B cell (primary cell): ENCODE measurements at regions not wholly inside any gene's neighbourhood (a gene's known extent, or its start where the extent isn't known, plus 50 kb on each side); places are given as distances from the start of the nearest gene placed in this dataset.

Experiments
- ATAC-seq: fragments of 200-7000 bp; cut with Tn5 transposase; one replicate; pipeline ENCODE4 v1.10.0; 2021; ENCODE audit warnings: low read depth, mild to moderate bottlenecking, moderate number of reproducible peaks, moderate library complexity
- CTCF ChIA-PET: fragments of 350-600 bp; sonication (Branson Sonifier 250); formaldehyde crosslinking; loops from one replicate; lab custom pipeline; 2021; ENCODE audit warnings: antibody characterized with exemption, inconsistent platforms; lab: Charles Lee
- POLR2A ChIA-PET: fragments of 350-600 bp; sonication (Branson Sonifier 250); formaldehyde crosslinking; loops from one replicate; lab custom pipeline; 2021; ENCODE audit warnings: antibody characterized with exemption; lab: Charles Lee
- DNase-seq: peaks from one replicate; pipeline ENCODE4 v3.0.0; 2013
- H2AFZ ChIP-seq: 2 replicates; pipeline ENCODE4 v1.6.1; 2012; ENCODE audit warnings: mild to moderate bottlenecking, low read depth, low read length; ENCODE audit not compliant: insufficient read depth, poor library complexity, severe bottlenecking
- H3K27ac ChIP-seq, 2 donors: 1 replicate in 1 of 2; 2 replicates in 1 of 2; pipeline ENCODE4 v1.5.1; 2012 to 2013; ENCODE audit warnings: low read length in 2 of 2, mild to moderate bottlenecking in 2 of 2, moderate library complexity in 1 of 2
- H3K27me3 ChIP-seq, 4 experiments: fragments of 200-600 bp in 1 of 4; sonication (generic) in 1 of 4; replicated peaks in 1 of 4; 1 replicate in 2 of 4; 2 replicates in 2 of 4; pipeline versions ENCODE4 v1.6.1 to v1.7.0; 2013 to 2016; ENCODE audit warnings: low read length in 3 of 4, mild to moderate bottlenecking in 2 of 4, mixed read lengths in 1 of 4, moderate library complexity in 1 of 4; ENCODE audit not compliant: insufficient read depth in 4 of 4, control insufficient read depth in 3 of 4; ENCODE audit errors: control extremely low read depth in 1 of 4
- H3K36me3 ChIP-seq, 2 experiments: replicated peaks in 1 of 2; 1 replicate in 1 of 2; 2 replicates in 1 of 2; pipeline versions ENCODE4 v1.6.1 to v1.7.1; 2013; ENCODE audit warnings: low read length in 1 of 2; ENCODE audit not compliant: insufficient read depth in 2 of 2, control insufficient read depth in 1 of 2; ENCODE audit errors: control extremely low read depth in 1 of 2, extremely low read depth in 1 of 2
- H3K4me1 ChIP-seq, 2 donors: fragments of 200-600 bp in 1 of 2; sonication (generic) in 1 of 2; 1 replicate in 1 of 2; 2 replicates in 1 of 2; pipeline versions ENCODE4 v1.5.1 to v1.6.1; 2013 to 2017; ENCODE audit warnings: low read length in 2 of 2; ENCODE audit not compliant: control insufficient read depth in 2 of 2, insufficient read depth in 2 of 2
- H3K4me2 ChIP-seq: replicated peaks from 2 replicates; pipeline ENCODE3; 2012; ENCODE audit warnings: mild to moderate bottlenecking, low read depth, low read length; ENCODE audit not compliant: poor library complexity, severe bottlenecking
- H3K4me3 ChIP-seq, 5 experiments: fragments of 200-600 bp in 1 of 5; sonication (generic) in 1 of 5; 1 replicate in 3 of 5; 2 replicates in 2 of 5; pipeline versions ENCODE4 v1.5.1 to v1.7.0; 2011 to 2016; ENCODE audit warnings: low read length in 4 of 5, mild to moderate bottlenecking in 4 of 5, low read depth in 2 of 5, control low read depth in 1 of 5, moderate library complexity in 1 of 5; ENCODE audit not compliant: insufficient read depth in 1 of 5; ENCODE audit errors: control extremely low read depth in 1 of 5, extremely low read depth in 1 of 5
- H3K79me2 ChIP-seq: fragments of 200-600 bp; sonication (generic); one replicate; pipeline ENCODE4 v1.6.0; 2016; ENCODE audit warnings: low read length; ENCODE audit not compliant: control insufficient read depth, insufficient read depth
- H3K9ac ChIP-seq: fragments of 200-600 bp; sonication (generic); 2 replicates; pipeline ENCODE4 v1.6.1; 2017; ENCODE audit warnings: mild to moderate bottlenecking, low read length, moderate library complexity
- H3K9me3 ChIP-seq, 3 donors: one replicate each; pipeline versions ENCODE4 v1.6.1 to v1.7.1; 2013; ENCODE audit warnings: low read length in 2 of 3; ENCODE audit not compliant: control insufficient read depth in 2 of 3, insufficient read depth in 1 of 3; ENCODE audit errors: control extremely low read depth in 1 of 3
- H4K20me1 ChIP-seq: 2 replicates; pipeline ENCODE4 v1.6.0; 2012; ENCODE audit warnings: mild to moderate bottlenecking, low read length; ENCODE audit not compliant: insufficient read depth, control insufficient read depth, poor library complexity, severe bottlenecking
- H3K27ac Mint-ChIP-seq: one replicate; pipeline ENCODE4 v1.8.0; 2021; ENCODE audit warnings: mixed read lengths
- H3K27me3 Mint-ChIP-seq: one replicate; pipeline ENCODE4 v1.8.0; 2021; ENCODE audit warnings: mixed read lengths
- H3K4me1 Mint-ChIP-seq: one replicate; pipeline ENCODE4 v1.8.0; 2021; ENCODE audit warnings: mixed read lengths
- H3K4me3 Mint-ChIP-seq: one replicate; pipeline ENCODE4 v1.8.0; 2021; ENCODE audit warnings: mixed read lengths
- H3K9me3 Mint-ChIP-seq: one replicate; pipeline ENCODE4 v1.8.0; 2022; ENCODE audit warnings: mixed read lengths; ENCODE audit not compliant: insufficient read depth
- CTCF ChIP-seq: fragments of 200-600 bp; IDR thresholded peaks from one replicate; pipeline ENCODE4 v1.8.0; 2022; ENCODE audit warnings: antibody characterized with exemption, mild to moderate bottlenecking
- EZH2 ChIP-seq: IDR thresholded peaks from 2 replicates; pipeline ENCODE4 v1.6.1; 2012; ENCODE audit warnings: borderline replicate concordance, low read depth, mild to moderate bottlenecking, moderate library complexity, low read length; ENCODE audit not compliant: insufficient read depth, poor library complexity, severe bottlenecking
- WGBS: methylation state at CpG from one replicate; pipeline ENCODE4 v1.1.5; 2013; ENCODE audit warnings: missing lambda C conversion rate; ENCODE audit not compliant: insufficient coverage; 5-methylcytosine and 5-hydroxymethylcytosine counted together
- intact Hi-C: fragments of 100-400 bp; cut with micrococcal nuclease; formaldehyde crosslinking; loops from one replicate; pipeline ENCODE4 v1.10.0; 2022

- TF ChIP-seq EZH2: no peak
- TF ChIP-seq CTCF: no peak
- Histone ChIP-seq H3K79me2 (no peaks in the 10 kb centered on the region), H3K27me3 (no peaks in the 10 kb centered on the region), H3K36me3 (no peaks in the 10 kb centered on the region), H3K9me3 (no peaks in the 10 kb centered on the region), H3K27ac (no peak overlapping the region), H4K20me1 (no peaks in the 10 kb centered on the region), H2AFZ (no peak overlapping the region), H3K9ac (no peak overlapping the region), H3K4me1 (no peaks in the 10 kb centered on the region), H3K4me3 (no peak overlapping the region), H3K4me2 (no peak overlapping the region)
- ATAC-seq (no peak), DNase-seq (no peak)
- no CpG with 5 or more reads among the region's 1 CpG for WGBS
- CTCF ChIA-PET: interaction anchor here (0.9 to 6.4 kb wide), 6 partner anchors 9 to 486 kb away, joined by 3 to 67 read pairs (median 8); no protein-coding TSS in a partner anchor
- intact Hi-C loops: loop anchor here (1.0 kb wide), 5 partner anchors 297 to 485 kb away; no protein-coding TSS in a partner anchor
- H3K4me1 Mint-ChIP-seq: peaks cover 3% of the 10 kb centered on the region
- no peaks in the 10 kb centered on the region for H3K9me3 Mint-ChIP-seq
- no peak overlapping the region for H3K27ac Mint-ChIP-seq
- peaks cover 31% of the 10 kb centered on the region for H3K27me3 Mint-ChIP-seq
- POLR2A ChIA-PET: no interaction called here
- no peak overlapping the region for H3K4me3 Mint-ChIP-seq
Observed at GRCh38 chr4:74674750-74675149, 119.6 kb downstream of the BTC start.

- H3K4me1 ChIP-seq: no peaks in the 10 kb centered on the region
- H3K27me3 ChIP-seq: no peaks in the 10 kb centered on the region
- peaks cover 31% of the 10 kb centered on the region for H3K27me3 Mint-ChIP-seq
- H3K4me3 Mint-ChIP-seq: no peak overlapping the region
- H3K4me1 Mint-ChIP-seq: peaks cover 3% of the 10 kb centered on the region
- H4K20me1 ChIP-seq: no peaks in the 10 kb centered on the region
- 11% methylated on average over 1 of the region's 5 CpGs for whole genome bisulfite sequencing
- CTCF ChIA-PET: interaction anchor here (1.0 to 6.4 kb wide), 13 partner anchors 11 to 447 kb away, joined by 3 to 67 read pairs (median 4); partner anchors contain the start of gene EREG
- no peak overlapping the region for H2AFZ ChIP-seq
- no peak overlapping the region for H3K4me2 ChIP-seq
- peak; percentile 44 for DNase-seq
- intact Hi-C loops: loop anchor here (1.0 kb wide), 5 partner anchors 298 to 486 kb away; no protein-coding TSS in a partner anchor
- TF ChIP-seq CTCF: peak; percentile 79
- TF ChIP-seq EZH2: no peak
- H3K9me3 ChIP-seq: peaks cover 0 to 1% (median 0%) of the 10 kb centered on the region in 3 donors
- no peak overlapping the region for H3K27ac ChIP-seq
- no peaks in the 10 kb centered on the region for H3K36me3 ChIP-seq
- no peak overlapping the region for H3K27ac Mint-ChIP-seq
- POLR2A ChIA-PET: no interaction called here
- H3K79me2 ChIP-seq: no peaks in the 10 kb centered on the region
- no peaks in the 10 kb centered on the region for H3K9me3 Mint-ChIP-seq
- peak; percentile 56 for ATAC-seq
- no peak overlapping the region for H3K4me3 ChIP-seq
- no peak overlapping the region for H3K9ac ChIP-seq
Observed at GRCh38 chr4:74675673-74676279, 118.5 kb downstream of the BTC start.
